Superior temporal gyrus (tissue), 1 donor: ENCODE measurements at regions not wholly inside any gene's neighbourhood (a gene's known extent, or its start where the extent isn't known, plus 50 kb on each side); places are given as distances from the start of the nearest gene placed in this dataset.
"Not testable (repeated sequence)": the region's sequence is repeated elsewhere in the genome, so short reads cannot be mapped to it uniquely, and the experiment has no call there.

Source experiments
- DNase-seq: peaks from one replicate; pipeline ENCODE4 v3.0.0-alpha.2; 2016; ENCODE audit errors: extremely low spot score

- no peak for DNase-seq
Measured at GRCh38 chr13:37226971-37227370, 121.5 kb upstream of the CSNK1A1L start.

DNA sequence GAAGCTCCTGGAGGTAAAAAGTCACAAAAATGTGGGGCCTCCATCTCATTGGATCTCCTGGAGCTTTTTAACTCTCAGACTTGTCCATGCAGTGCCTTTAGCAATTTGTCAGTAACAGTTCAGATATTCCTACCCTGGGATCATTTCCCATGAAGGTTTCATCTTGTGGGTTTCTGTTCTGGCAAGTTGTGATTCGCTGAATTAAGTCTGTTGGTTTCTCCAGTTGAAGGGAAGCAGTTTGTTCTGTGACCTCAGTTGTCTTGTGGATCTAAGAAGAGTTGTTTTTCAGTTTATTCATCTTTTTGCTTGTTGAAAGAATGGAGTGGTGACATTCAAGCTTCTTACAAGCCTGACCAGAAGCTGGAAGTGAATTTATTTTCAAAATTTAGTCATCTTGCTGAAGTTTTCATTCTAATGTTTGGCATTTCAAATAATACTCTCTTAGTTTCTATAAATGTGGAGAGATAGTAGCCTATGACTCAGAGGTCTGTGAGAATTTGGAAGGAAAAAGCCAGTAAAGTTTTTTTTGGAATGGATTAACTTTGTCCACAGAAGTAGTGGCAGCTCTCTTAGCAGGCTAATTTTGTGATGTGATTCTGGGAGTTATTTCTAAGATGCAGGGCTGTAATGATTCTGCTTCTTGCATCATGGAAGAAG, 120.1 kb upstream of the CSNK1A1L start:
- DNase-seq = no peak

DNA sequence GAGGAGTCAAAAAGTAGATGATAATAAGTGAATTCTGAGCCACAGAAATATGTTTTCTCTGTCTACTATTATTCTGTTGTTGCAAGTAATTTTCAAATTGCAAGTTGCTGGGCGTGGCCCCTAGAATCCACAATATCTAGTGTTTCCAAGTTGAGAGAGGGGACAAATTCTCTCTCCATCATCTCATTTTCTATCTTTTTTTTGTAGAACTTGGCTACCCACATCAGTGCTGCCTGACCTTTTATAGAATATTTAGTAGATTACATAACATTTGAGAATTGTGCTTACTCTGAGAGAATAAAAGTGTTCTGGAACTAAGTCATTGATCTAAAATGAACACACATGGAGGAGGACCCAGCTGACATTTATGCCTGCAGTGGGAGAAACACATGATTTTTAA, 110.9 kb upstream of the CSNK1A1L start:
- no peak for DNase-seq

DNA sequence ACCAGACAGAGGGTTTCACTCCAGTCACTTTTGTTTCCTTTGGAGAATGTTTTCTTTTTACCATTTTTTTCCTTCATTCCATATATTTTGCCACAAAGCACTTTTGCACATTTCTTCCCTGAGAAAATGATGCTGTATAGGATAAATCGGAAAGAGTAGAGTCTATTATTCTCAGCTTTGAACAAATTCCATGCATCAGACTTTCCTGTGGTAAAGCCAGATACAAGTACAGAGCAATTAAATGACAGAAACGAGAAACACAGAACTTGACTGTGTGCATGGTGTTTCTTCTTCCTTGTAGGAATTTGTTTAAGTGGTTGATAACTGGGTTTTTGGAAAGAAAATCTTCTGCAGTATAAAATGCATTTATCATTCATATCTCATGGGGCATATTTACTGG, 107.4 kb upstream of the CSNK1A1L start:
- DNase-seq = no peak

DNA sequence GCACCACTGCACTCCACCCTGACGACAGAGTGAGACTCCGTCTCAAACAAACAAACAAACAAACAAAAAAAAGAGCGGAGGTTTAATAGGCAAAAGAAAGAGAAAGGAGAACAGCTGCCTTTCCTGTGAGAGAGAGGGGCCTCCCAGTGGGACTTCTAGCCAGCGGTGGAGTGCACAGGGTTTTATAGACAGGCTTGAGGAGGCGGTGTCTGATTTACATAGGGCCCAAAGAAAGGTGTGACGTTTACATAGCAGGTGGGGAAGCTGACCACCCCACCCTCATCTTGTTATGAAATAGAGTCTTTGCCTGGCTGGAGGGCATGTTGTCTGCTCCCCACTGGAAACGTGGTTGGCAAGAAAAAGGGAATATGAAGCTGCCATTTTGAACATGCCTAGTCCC, 106.0 kb upstream of the CSNK1A1L start:
- DNase-seq = no peak

DNA sequence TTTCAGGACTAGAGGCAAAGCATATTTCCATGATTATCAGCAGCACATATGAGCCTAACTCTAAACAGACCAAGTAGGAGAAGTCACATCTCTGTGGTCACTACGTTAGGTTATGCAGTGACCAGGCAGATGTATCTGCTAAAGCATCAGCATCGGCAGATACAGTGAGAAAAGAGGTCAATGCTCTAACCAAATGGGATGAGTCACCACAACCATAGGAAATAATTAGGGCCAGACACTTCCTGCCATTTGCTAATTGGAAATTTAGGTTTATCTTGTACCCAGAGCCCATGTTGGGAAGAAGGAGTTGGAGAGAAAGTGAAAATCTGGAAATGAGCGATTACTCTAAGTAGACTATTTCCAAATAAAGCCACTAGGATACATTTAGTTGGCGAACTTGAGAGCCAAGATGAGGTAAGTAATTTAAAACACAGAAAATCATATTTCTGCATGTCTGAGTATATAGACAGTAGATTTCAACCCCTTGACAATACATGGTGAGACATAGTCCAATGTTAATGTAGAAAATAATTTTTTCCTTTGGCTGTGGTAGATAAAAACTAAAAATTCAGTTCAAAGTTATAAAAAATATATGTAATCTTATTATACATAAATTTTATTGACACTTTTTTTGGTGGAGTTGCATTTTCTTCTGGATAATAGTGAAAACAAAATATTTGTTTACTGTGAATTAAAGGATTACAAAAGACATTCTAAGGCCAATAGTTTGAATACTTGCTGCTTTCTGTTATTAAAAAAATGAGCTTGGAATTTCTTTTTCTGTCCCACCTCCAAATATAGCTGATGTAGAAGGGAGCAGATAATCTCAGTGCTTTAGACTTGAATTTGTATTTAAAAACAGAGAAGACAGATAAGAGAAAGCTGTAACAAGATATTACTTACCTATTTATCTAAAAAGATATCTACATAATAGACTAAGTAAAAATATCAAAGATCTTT, 104.4 kb upstream of the CSNK1A1L start:
- no peak for DNase-seq

DNA sequence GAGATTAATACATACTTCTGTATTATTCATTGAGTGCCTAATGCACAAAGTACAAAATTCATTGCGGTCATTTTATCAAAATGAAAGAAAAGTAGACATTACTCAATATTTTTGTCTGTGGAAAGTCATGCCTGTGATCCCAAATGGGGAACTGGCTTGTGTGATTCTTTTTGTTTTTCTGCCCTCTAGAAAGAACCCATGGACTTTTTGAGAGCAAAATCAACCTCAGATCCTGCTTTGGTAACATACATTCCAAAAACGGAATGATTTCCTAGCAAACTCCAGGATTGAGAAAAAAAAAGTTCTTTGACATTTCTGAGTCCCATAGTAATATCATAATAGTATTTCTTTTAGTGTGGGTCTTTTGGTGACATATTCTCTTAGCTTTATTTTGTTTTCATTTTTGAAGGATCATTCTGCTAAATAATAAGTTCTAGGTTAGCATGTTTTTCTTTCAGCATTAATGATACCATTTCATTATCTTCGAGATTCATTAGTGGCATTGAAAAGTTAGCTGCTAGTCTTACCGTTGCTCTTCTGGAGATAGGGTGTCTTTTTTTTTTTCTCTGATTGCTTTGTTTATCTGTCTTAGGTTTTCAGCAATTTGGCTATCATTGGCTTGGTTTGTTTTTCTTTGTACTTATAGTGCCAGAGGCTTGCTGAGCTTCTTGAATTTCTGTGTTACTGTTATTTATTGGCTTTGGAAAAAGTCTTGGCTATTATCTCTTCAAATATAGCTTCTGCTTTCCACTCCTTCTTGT, 102.4 kb upstream of the CSNK1A1L start:
- DNase-seq = no peak

GRCh38 chr13:37202264-37202663, 96.8 kb upstream of the CSNK1A1L start:
- no peak for DNase-seq

- DNase-seq = no peak
Measured at GRCh38 chr13:37201081-37201480, 95.6 kb upstream of the CSNK1A1L start.

GRCh38 chr13:37198629-37199028, 93.2 kb upstream of the CSNK1A1L start:
- no peak for DNase-seq

DNA sequence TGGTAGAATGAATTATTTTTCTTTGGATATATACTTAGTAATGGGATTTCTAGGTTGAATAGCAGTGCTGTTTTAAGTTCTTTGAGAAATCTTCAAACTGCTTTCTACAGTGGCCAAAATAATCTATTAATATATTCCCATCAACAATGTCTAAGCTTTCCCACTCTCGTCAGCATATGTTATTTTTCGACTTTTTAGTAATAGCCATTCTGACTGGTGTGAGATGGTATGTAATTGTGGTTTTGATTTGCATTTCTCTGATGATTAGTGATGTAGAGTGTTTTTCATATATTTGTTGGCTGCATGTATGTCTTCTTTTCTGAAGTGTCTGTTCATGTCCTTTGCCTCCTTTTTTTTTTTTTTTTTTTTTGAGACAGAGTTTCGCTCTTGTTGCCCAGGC, 90.2 kb upstream of the CSNK1A1L start:
- no peak for DNase-seq

DNA sequence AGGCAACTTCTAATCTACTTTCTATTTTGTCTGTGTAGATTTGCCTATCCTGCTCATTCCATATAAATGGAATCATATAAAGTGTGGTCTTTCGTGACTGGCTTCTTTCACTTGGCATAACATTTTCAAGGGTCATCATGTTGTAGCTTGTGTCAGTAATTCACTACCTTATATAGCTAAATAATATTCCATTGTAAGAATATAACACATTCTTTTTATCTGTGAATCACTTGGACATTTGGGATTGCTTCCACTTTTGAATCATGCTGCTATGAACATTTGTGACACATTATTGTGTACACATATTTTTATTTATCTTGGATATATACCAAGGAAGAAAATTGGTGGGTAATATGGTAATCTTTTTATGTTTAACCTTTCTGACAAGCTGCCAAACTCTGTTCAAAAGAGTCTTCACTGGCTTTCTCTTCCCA, 89.0 kb upstream of the CSNK1A1L start:
- DNase-seq = no peak

DNA sequence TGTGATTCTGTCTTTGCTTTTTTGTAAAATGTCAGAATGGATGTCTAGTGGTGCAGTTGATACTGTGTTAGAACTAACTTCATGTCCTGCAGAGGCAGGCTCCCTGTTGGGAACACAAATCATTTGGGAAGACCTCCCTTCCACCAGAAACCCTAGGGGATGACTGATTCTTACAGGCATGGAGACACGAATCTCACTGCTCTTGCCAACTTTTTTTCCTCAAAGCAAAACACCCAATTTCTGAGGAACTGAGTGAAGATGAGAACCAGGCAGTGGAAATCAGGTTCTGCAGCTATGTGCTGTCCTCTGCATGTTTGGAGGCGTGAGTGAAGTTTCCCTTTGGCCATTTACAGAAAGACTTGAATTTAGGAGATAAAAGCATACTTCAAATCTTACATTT, 87.5 kb upstream of the CSNK1A1L start:
- DNase-seq = no peak

GRCh38 chr13:37187621-37188020, 82.2 kb upstream of the CSNK1A1L start:
- DNase-seq = no peak

DNA sequence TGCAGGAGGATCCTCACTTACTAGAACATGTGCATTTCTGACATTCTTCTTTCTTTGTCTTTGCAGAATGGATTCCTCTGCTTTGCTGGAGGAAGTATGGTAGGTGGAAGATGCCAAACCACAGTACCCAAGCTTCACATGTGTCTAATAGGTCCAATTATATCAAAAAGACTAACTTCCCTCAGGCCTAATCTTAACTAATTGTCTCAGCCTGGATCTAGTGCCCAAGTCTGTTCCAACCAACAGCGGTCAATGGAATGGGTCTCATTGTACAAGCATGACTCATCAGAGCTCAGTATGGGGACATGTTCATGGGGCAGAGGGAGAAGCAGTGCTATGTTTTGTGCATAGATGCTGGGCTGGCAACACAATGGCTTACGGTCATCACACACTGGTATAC, 81.6 kb upstream of the CSNK1A1L start:
- DNase-seq = no peak

GRCh38 chr13:37181620-37182019, 76.2 kb upstream of the CSNK1A1L start:
- DNase-seq = no peak

DNA sequence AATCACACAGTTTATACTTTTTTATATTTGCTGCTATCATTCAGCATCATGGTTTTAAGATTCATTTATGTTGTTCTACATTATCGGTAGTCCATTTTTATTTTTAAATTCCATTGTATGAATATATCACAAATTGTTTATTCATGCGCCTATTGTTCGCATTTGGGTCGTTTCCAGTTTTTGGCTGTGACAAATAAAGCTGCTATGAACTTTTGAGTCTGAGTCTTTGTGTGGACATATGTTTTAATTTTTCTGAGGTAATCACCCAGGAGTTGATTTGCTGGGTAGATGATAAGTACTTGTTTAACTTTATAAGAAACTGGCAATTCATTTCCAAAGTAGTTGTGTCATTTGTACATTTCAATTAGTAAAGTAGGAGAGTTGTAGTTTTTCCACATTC, 74.2 kb upstream of the CSNK1A1L start:
- DNase-seq = no peak

- no peak for DNase-seq
Measured at GRCh38 chr13:37177125-37177524, 71.7 kb upstream of the CSNK1A1L start.

DNA sequence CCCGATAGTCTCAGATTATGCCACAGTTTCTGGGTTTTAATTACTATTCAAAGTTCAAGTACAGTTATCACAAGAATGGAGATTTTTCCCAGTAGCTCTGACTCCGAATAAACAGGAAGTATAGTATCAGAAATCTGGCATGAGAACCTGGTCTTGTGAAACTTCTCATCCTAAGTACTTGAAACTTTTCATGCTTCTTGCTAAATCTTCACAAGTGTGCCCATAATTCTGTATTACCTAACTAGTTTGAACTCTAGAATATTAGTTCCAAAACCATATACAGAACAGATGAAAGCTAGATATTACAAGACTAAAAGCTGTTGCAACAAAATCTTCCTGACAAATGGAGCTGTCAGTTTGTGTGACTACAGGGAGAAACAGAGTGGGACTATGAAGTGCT, 70.5 kb upstream of the CSNK1A1L start:
- no peak for DNase-seq

GRCh38 chr13:37173214-37173613, 67.8 kb upstream of the CSNK1A1L start:
- no peak for DNase-seq

- not testable (repeated sequence) for DNase-seq
Measured at GRCh38 chr13:37172226-37172625, 66.8 kb upstream of the CSNK1A1L start.

DNA sequence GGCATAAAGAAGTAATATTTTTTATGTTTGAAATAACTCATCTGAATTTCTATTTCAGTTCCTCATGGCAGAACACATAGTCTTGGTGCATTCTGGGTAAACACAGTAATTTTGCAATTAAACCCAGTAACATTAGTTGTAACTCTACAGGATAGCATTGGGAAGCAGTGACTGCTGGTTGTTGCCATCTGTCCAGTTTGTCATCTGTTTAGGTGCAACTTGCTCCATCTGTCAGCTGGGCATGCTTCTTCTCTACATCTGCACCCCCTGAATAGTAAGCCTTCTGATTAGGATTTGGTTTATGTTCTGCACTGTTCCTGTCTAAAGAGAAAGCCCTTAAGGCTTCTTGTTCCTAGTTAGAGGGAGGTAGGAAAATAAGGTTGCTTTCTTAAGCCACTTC, 63.5 kb upstream of the CSNK1A1L start:
- DNase-seq = peak; percentile 17
